NCI-H1417 treated with DMSO at 0.1 percent for 48 hours (cell line): ENCODE measurements at regions not wholly inside any gene's neighbourhood (a gene's known extent, or its start where the extent isn't known, plus 50 kb on each side); places are given as distances from the start of the nearest gene placed in this dataset.
"Not testable (repeated sequence)": the region's sequence is repeated elsewhere in the genome, so short reads cannot be mapped to it uniquely, and the experiment has no call there.

ENCODE experiments used
- DNase-seq: peaks from one replicate; lab custom pipeline; 2025; lab: John Stamatoyannopoulos, UW

DNA sequence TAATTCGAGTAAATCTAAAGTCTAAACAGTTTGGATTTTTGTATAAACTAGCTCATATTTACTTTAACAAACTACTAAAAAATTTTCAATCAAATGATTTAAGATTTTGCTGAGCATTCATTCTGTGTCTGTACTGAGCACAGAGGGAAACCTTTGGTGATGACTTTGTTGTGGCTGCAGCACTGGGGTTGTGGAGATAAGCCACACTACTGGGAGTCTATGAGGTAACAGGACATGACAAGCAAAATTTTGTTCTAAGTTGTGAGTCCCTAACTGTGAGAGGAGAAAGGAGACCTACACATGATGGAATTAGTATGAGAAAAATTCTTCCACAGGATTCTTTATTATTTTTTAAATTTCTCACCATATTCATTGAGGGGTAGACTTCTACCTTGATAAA lies 933.7 kb upstream of the LRATD1 start:
- no peak for DNase-seq

- DNase-seq: not testable (repeated sequence)
These were observed 932.6 kb upstream of the LRATD1 start for GRCh38 chr2:13699939-13700338.

DNA sequence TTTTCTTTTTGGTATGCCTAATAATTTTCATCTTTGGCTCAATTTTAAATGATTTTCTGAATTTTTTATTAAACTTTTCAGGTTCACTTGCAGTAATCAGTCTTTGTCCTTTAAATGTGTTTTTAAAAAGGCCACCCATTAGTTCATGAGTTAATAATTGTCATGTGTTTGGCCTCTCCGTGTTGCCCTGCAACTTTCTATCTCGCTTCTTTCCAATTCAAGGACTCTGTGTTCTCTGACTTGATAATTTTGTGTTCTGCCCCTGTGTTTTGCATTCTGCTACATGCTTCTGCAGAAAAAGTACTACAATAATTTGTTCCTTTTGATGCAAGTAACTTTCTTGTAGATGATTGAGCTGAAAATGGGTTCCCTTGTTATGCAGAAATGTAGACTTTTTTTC lies 921.4 kb upstream of the LRATD1 start:
- no peak for DNase-seq

- no peak for DNase-seq
These were observed 918.1 kb upstream of the LRATD1 start for GRCh38 chr2:13714466-13714865.

DNA sequence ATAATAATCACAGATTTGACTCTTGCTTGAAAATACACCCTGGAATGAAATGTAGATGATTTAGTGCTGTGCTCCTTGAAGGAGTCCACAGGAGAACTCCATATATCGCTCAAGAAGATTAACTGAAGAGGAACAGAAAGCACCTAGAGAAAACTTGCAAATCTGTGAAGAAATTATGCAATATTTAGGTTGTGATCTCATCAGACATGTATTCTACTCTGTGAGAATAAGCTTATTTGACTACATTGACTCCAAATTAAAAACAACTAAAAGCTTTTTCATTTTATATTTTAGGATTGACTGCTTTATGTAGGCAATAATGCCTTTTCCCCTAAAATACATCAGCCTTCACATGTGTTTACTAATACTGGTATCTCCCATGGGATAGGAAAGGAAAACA lies 906.6 kb upstream of the LRATD1 start:
- DNase-seq: no peak

DNA sequence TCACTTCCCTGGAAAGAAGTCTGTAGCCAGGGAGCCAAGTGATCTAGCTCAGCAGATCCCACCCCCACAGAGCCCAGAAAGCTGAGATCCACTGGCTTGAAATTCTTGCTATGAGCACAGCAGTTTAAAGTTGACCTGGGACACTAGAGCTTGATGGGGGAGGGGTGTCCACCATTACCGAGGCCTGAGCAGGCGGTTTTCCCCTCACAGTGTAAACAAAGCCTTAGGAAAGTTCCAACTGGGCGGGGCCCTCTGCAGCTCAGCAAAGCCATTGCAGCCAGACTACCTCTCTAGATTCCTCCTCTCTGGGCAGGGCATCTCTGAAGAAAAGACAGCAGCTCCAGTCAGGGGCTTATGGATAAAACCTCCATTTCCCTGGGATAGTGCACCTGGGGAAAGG lies 887.2 kb upstream of the LRATD1 start:
- no peak for DNase-seq

- no peak for DNase-seq
These were observed 880.6 kb upstream of the LRATD1 start for GRCh38 chr2:13751955-13752354.

DNA sequence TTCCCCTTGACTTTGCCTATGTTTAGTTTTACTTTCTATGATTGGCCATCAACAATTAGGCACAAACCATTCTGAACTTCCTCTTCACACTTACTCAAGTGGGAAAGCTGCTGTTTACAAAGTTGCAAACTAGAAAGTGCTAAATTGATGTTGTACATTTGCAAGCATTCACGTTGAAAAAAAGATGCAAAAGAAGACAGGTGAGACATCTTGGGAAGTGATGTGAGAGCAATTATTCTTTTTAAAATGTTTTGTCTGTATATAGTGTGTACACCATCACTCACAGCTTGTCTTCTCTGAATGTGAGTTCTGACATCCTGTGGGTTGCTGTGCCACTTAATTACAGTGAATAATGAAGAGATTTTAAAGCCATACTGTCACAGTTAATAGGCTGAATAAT lies 874.1 kb upstream of the LRATD1 start:
- peak; percentile 22 for DNase-seq

DNA sequence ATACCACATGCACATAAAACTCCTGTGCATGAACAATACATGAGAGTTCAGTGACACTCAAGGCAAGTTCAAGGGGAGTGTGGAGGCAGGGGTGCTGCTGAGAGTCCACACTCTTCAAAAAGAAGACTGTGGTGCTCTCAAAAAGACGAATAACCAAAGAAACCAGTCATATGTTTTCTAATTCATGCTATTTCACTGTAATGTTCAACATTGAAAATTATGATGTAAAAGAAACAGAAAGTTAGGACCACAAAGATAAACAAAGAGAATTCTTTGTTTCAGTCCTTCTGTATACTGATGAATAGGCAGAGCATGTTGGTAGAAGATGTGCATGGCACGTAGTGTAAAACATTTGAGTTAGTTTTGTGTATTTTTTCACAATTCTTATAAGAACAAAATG lies 864.2 kb upstream of the LRATD1 start:
- no peak for DNase-seq

DNA sequence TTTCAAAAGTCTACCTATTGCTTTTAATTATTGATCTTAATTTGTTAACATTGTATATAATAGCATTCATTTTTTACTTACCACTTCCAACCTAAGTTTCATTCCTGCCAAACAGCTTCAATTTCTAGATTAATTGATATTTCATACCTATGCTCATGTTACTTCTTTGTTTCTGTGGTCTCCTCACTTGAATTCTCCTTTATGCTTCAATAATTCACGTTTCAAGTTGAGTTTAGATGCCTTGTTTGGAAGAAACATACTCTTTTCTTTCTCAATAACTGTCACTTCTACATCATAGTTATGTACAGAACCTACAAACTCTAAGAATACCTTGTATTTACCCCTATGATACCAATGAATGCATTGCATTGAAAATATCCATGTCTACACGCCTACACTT lies 862.2 kb upstream of the LRATD1 start:
- no peak for DNase-seq

DNA sequence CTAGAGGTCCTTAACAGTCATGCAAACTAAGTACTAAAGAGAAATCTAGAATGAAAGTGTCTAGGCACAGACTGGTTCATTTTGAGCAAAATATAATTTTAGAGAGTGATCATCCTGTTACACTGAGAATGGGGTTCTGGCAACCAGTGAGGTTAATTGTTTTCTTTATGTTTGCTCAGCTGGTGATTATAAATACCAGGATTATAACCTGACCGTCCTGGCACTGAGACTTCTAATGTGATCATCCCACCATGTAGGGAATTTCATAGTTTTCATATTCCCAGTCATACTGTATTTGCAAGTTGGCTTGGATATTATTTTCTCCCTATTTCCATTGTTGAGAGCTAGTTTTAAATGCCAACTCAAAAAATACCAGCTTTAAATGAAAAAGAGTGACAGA lies 852.5 kb upstream of the LRATD1 start:
- DNase-seq: no peak

- DNase-seq: no peak
These were observed 841.4 kb upstream of the LRATD1 start for GRCh38 chr2:13791019-13791547.

GRCh38 chr2:13806539-13806938 lies 826.0 kb upstream of the LRATD1 start:
- no peak for DNase-seq

GRCh38 chr2:13813236-13813635 lies 819.3 kb upstream of the LRATD1 start:
- DNase-seq: no peak

DNA sequence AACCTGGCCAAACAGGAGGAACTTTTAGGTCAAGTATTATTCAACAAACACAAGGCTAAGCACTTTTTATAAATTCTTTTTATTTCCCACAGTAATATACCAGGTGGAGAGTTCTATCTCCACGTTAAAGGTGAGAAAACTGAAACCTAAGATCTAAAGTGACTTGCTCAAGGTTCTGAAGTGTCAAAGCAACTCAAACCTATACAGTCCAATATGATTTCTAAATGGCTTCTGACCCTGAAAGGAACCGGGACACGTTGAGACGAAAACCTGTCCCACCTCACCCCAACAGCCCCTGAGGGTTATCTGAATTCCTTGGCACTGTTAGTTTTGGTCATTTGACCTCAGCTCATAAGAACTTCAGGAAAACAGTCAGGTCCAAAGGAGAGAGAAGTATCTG lies 814.5 kb upstream of the LRATD1 start:
- no peak for DNase-seq

GRCh38 chr2:13819896-13820295 lies 812.6 kb upstream of the LRATD1 start:
- no peak for DNase-seq

- no peak for DNase-seq
These were observed 811.1 kb upstream of the LRATD1 start for GRCh38 chr2:13821255-13821880.

- no peak for DNase-seq
These were observed 810.2 kb upstream of the LRATD1 start for GRCh38 chr2:13822365-13822764.

GRCh38 chr2:13826314-13826853 lies 806.1 kb upstream of the LRATD1 start:
- DNase-seq: no peak

DNA sequence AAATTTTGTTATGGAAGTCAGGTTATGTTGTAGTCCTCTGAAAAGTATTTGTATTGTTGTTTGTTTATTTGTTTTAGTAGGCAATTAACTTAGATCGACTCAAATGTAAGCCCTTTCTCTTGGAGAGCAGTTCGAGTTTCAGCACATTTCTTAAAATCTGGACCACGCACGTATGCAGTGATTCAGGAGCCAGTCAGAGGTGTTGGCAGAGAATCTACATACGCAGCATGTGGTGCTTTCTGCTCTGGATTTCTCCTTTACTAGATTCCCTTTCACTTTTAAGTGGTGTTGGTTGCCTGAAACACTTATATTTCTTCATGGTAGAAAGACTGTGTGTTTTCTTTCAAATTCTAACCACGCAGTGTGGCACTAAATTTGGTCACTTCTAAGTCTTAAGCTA lies 773.9 kb upstream of the LRATD1 start:
- no peak for DNase-seq

DNA sequence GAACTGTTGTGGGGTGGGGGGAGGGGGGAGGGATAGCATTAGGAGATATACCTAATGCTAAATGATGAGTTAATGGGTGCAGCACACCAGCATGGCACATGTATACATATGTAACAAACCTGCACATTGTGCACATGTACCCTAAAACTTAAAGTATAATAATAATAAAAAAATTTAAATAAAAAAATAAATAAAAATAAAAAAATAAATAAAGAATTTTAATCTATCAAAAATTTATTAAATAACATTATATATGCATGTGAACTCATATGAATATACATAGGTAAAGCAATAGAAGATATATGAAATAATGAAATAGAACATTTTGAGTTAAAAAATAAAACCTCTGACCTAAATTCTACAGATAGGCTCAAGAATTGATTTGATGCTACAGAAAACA lies 764.2 kb upstream of the LRATD1 start:
- not testable (repeated sequence) for DNase-seq

GRCh38 chr2:13876491-13877037 lies 756.0 kb upstream of the LRATD1 start:
- DNase-seq: no peak

- no peak for DNase-seq
These were observed 754.9 kb upstream of the LRATD1 start for GRCh38 chr2:13877571-13877970.
